K562 (cell line): ENCODE measurements at regions not wholly inside any gene's neighbourhood (a gene's known extent, or its start where the extent isn't known, plus 50 kb on each side); places are given as distances from the start of the nearest gene placed in this dataset.
A peak's percentile ranks its signal among the peaks of the same experiment; 100 is the strongest.
"Not testable (repeated sequence)": the region's sequence is repeated elsewhere in the genome, so short reads cannot be mapped to it uniquely, and the experiment has no call there.

Experiments used
- ATF3 ChIP-seq, 2 experiments: fragments of 450-650 bp in 1 of 2; sonication (generic) in 1 of 2; formaldehyde crosslinking in 1 of 2; IDR thresholded peaks in 1 of 2; conservative IDR thresholded peaks in 1 of 2; 2 replicates each; pipeline versions ENCODE4 v1.6.1 to v1.8.1; 2016 to 2023; ENCODE audit warnings: mild to moderate bottlenecking in 2 of 2, moderate library complexity in 2 of 2, inconsistent platforms in 1 of 2, missing genetic modification reagents in 1 of 2
- ATF7 ChIP-seq: fragments of 450-650 bp; IDR thresholded peaks from 2 replicates; pipeline ENCODE4 v1.7.1; 2014; ENCODE audit warnings: mild to moderate bottlenecking, moderate library complexity
- C11orf30 ChIP-seq: fragments of 450-650 bp; IDR thresholded peaks from 2 replicates; pipeline ENCODE4 v1.6.1; 2016; ENCODE audit warnings: low read depth, mild to moderate bottlenecking
- JUN ChIP-seq, 2 experiments: sonication (generic) in 1 of 2; formaldehyde crosslinking in 1 of 2; IDR thresholded peaks; 2 replicates each; pipeline versions ENCODE4 v1.6.1 to v1.8.0; 2012 to 2022; ENCODE audit warnings: borderline replicate concordance in 2 of 2, mild to moderate bottlenecking in 2 of 2, improper control_type of control experiment in 1 of 2, low read depth in 1 of 2, low read length in 1 of 2, missing genetic modification reagents in 1 of 2
- ZNF318 ChIP-seq, 2 experiments: fragments of 450-650 bp; IDR thresholded peaks; 2 replicates each; pipeline ENCODE4 v1.6.1; 2016; ENCODE audit warnings: mild to moderate bottlenecking in 2 of 2, borderline replicate concordance in 1 of 2, low read depth in 1 of 2, moderate library complexity in 1 of 2
- TF ChIP-seq, protein P1 (sequence below): IDR thresholded peaks from 2 replicates; pipeline ENCODE4 v1.6.1; 2014; ENCODE audit warnings: antibody characterized with exemption
- TF ChIP-seq, protein P2 (sequence below), 2 experiments: IDR thresholded peaks in 1 of 2; conservative IDR thresholded peaks in 1 of 2; 2 replicates each; pipeline ENCODE4 v1.6.1; 2016; ENCODE audit warnings: low read depth in 2 of 2, mild to moderate bottlenecking in 1 of 2, missing compliant biosample characterization in 1 of 2, missing genetic modification characterization in 1 of 2, moderate library complexity in 1 of 2
- TF ChIP-seq, protein P3 (sequence below): fragments of 450-650 bp; IDR thresholded peaks from 2 replicates; pipeline ENCODE4 v1.6.1; 2016

DNA sequence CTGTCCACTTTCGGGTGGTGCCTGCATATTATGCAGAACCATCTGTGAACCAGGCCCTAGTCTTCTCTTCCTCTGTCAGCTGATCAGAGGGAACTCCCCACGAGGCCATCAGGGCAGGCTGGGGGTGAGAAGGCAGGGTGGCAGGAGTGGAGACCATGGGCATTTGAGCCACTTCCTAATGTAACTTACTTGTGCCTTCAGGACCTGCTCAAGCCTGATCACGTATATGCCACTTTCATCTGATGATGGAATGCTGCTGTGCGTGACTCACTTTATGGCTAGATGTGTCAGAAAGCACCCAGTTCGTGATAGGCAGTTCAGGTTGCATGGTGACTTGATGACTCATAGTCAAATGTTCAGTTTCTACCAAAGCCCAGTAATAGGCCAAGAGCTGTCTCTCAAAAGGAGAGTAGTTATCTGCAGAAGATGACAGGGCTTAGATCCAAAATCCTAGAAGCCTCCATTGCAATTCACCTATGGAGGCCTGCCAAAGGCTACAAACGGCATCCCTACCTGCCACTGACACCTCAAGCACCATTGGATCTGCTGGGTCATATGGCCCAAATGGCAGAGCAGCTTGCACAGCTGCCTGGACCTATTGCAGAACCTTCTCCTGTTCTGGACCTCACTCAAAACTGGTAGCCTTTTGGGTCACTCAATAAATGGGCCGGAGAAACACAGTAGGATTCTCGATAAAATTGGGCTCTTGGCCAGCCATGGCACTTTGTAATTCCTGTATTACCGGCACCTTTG is 197.7 kb upstream of the PROK2 start (continued):
- TF ChIP-seq ATF3 (IDR thresholded peaks at IDR 0.05): peak; percentile 98
- TF ChIP-seq ATF3 (CRISPR knock-in tag; conservative IDR thresholded peaks at IDR 0.05): peak; percentile 65; the same call in 1 of the 2 replicates
- peak in 1 of 2 experiments; percentile 54; a peak in 1 of 4 replicates for TF ChIP-seq ZNF318 (IDR thresholded peaks at IDR 0.05; ENCODE audit: borderline replicate concordance in 1 of 2, low read depth in 1 of 2)
- TF ChIP-seq, protein P1, sequence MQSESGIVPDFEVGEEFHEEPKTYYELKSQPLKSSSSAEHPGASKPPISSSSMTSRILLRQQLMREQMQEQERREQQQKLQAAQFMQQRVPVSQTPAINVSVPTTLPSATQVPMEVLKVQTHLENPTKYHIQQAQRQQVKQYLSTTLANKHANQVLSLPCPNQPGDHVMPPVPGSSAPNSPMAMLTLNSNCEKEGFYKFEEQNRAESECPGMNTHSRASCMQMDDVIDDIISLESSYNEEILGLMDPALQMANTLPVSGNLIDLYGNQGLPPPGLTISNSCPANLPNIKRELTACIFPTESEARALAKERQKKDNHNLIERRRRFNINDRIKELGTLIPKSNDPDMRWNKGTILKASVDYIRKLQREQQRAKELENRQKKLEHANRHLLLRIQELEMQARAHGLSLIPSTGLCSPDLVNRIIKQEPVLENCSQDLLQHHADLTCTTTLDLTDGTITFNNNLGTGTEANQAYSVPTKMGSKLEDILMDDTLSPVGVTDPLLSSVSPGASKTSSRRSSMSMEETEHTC: peak; percentile 46; the same call in 1 of the 2 replicates
- TF ChIP-seq, protein P2, sequence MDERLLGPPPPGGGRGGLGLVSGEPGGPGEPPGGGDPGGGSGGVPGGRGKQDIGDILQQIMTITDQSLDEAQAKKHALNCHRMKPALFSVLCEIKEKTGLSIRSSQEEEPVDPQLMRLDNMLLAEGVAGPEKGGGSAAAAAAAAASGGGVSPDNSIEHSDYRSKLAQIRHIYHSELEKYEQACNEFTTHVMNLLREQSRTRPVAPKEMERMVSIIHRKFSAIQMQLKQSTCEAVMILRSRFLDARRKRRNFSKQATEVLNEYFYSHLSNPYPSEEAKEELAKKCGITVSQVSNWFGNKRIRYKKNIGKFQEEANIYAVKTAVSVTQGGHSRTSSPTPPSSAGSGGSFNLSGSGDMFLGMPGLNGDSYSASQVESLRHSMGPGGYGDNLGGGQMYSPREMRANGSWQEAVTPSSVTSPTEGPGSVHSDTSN (CRISPR knock-in tag; IDR thresholded peaks at IDR 0.05; ENCODE audit: low read depth): 0 out of 2 replicates have a peak, but pooled peaks have one; percentile 28
- TF ChIP-seq, protein P2 (tag; conservative IDR thresholded peaks at IDR 0.05; ENCODE audit: low read depth): 0 out of 2 replicates have a peak, but pooled peaks have one; percentile 59
- peak; percentile 31; the same call in 1 of the 2 replicates for TF ChIP-seq C11orf30
- peak; percentile 59; the same call in 1 of the 2 replicates for TF ChIP-seq ATF7
- TF ChIP-seq, protein P3, sequence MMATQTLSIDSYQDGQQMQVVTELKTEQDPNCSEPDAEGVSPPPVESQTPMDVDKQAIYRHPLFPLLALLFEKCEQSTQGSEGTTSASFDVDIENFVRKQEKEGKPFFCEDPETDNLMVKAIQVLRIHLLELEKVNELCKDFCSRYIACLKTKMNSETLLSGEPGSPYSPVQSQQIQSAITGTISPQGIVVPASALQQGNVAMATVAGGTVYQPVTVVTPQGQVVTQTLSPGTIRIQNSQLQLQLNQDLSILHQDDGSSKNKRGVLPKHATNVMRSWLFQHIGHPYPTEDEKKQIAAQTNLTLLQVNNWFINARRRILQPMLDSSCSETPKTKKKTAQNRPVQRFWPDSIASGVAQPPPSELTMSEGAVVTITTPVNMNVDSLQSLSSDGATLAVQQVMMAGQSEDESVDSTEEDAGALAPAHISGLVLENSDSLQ: peak; percentile 92
- peak; percentile 77; the same call in 1 of the 2 replicates for TF ChIP-seq JUN (IDR thresholded peaks at IDR 0.05; ENCODE audit: borderline replicate concordance, low read depth, low read length)
- not testable (repeated sequence) for TF ChIP-seq JUN (CRISPR knock-in tag; IDR thresholded peaks at IDR 0.05; ENCODE audit: borderline replicate concordance)
